ENCODE measurements at regions not wholly inside any gene's neighbourhood (a gene's known extent, or its start where the extent isn't known, plus 50 kb on each side); places are given as distances from the start of the nearest gene placed in this dataset.
A peak's percentile ranks its signal among the peaks of the same experiment; 100 is the strongest.
"Not testable (repeated sequence)": the region's sequence is repeated elsewhere in the genome, so short reads cannot be mapped to it uniquely, and the experiment has no call there.

- H3K27ac ChIP-seq (ENCODE audit: low read depth, low read length), result peak overlapping the region; percentile 38; the same call in 1 of the 2 replicates
- H3K9me3 ChIP-seq (ENCODE audit: control insufficient read depth, insufficient read depth, low read depth, low read length), result no peaks in the 10 kb centered on the region; the same call in 1 of the 2 replicates
- H3K4me1 ChIP-seq (ENCODE audit: control insufficient read depth, insufficient read depth, low read length), result peaks cover 56% of the 10 kb centered on the region
- peaks cover 8% of the 10 kb centered on the region; the same call in 1 of the 2 replicates for H3K27me3 ChIP-seq (ENCODE audit: control insufficient read depth, insufficient read depth, low read length)
- no peaks in the 10 kb centered on the region for H3K36me3 ChIP-seq (ENCODE audit: control insufficient read depth, insufficient read depth, low read length)
- no peak overlapping the region for H3K4me3 ChIP-seq (ENCODE audit: low read depth, low read length)
- H3K9ac ChIP-seq (ENCODE audit: low read length), result peak overlapping the region; percentile 22
Observed at GRCh38 chrX:148290041-148290440, 210.4 kb upstream of the AFF2 start.

- Histone ChIP-seq H3K4me3 (ENCODE audit: low read depth, low read length) (no peak overlapping the region), H3K36me3 (ENCODE audit: control insufficient read depth, insufficient read depth, low read length) (no peaks in the 10 kb centered on the region), H3K9me3 (ENCODE audit: control insufficient read depth, insufficient read depth, low read depth, low read length) (no peaks in the 10 kb centered on the region; the same call in 1 of the 2 replicates), H3K9ac (ENCODE audit: low read length) (no peak overlapping the region), H3K27me3 (ENCODE audit: control insufficient read depth, insufficient read depth, low read length) (0 out of 2 replicates have a peak, but pooled peaks cover 8% of the 10 kb centered on the region), H3K4me1 (ENCODE audit: control insufficient read depth, insufficient read depth, low read length) (peaks cover 48% of the 10 kb centered on the region), H3K27ac (ENCODE audit: low read depth, low read length) (peak overlapping the region; percentile 31; the same call in 1 of the 2 replicates)
Observed at GRCh38 chrX:148290931-148291330, 209.5 kb upstream of the AFF2 start.

GRCh38 chrX:148298737-148299136 lies 201.7 kb upstream of the AFF2 start:
- H3K36me3 ChIP-seq (ENCODE audit: control insufficient read depth, insufficient read depth, low read length), result no peaks in the 10 kb centered on the region
- H3K9me3 ChIP-seq (ENCODE audit: control insufficient read depth, insufficient read depth, low read depth, low read length), result peaks cover 15% of the 10 kb centered on the region
- H3K4me3 ChIP-seq (ENCODE audit: low read depth, low read length), result no peak overlapping the region
- no peak overlapping the region for H3K9ac ChIP-seq (ENCODE audit: low read length)
- H3K27me3 ChIP-seq (ENCODE audit: control insufficient read depth, insufficient read depth, low read length), result no peaks in the 10 kb centered on the region
- H3K27ac ChIP-seq (ENCODE audit: low read depth, low read length), result no peak overlapping the region
- no peaks in the 10 kb centered on the region for H3K4me1 ChIP-seq (ENCODE audit: control insufficient read depth, insufficient read depth, low read length)

GRCh38 chrX:148305214-148305613 lies 195.2 kb upstream of the AFF2 start:
- not testable (repeated sequence) for H3K36me3 ChIP-seq (ENCODE audit: control insufficient read depth, insufficient read depth, low read length); H3K27me3 ChIP-seq (ENCODE audit: control insufficient read depth, insufficient read depth, low read length); H3K27ac ChIP-seq (ENCODE audit: low read depth, low read length); H3K4me3 ChIP-seq (ENCODE audit: low read depth, low read length); H3K9ac ChIP-seq (ENCODE audit: low read length); H3K4me1 ChIP-seq (ENCODE audit: control insufficient read depth, insufficient read depth, low read length)
- peaks cover 12% of the 10 kb centered on the region for H3K9me3 ChIP-seq (ENCODE audit: control insufficient read depth, insufficient read depth, low read depth, low read length)

- Histone ChIP-seq H3K36me3 (ENCODE audit: control insufficient read depth, insufficient read depth, low read length) (no peaks in the 10 kb centered on the region), H3K27ac (ENCODE audit: low read depth, low read length) (no peak overlapping the region), H3K9ac (ENCODE audit: low read length) (no peak overlapping the region), H3K4me3 (ENCODE audit: low read depth, low read length) (no peak overlapping the region), H3K4me1 (ENCODE audit: control insufficient read depth, insufficient read depth, low read length) (no peaks in the 10 kb centered on the region), H3K27me3 (ENCODE audit: control insufficient read depth, insufficient read depth, low read length) (no peaks in the 10 kb centered on the region), H3K9me3 (ENCODE audit: control insufficient read depth, insufficient read depth, low read depth, low read length) (peaks cover 12% of the 10 kb centered on the region)
Observed at GRCh38 chrX:148309413-148309812, 191.0 kb upstream of the AFF2 start.

GRCh38 chrX:148310426-148311165 lies 189.8 kb upstream of the AFF2 start:
- Histone ChIP-seq H3K9me3 (ENCODE audit: control insufficient read depth, insufficient read depth, low read depth, low read length) (peaks cover 6% of the 10 kb centered on the region), H3K4me1 (ENCODE audit: control insufficient read depth, insufficient read depth, low read length) (no peaks in the 10 kb centered on the region), H3K9ac (ENCODE audit: low read length) (no peak overlapping the region), H3K36me3 (ENCODE audit: control insufficient read depth, insufficient read depth, low read length) (no peaks in the 10 kb centered on the region), H3K27me3 (ENCODE audit: control insufficient read depth, insufficient read depth, low read length) (no peaks in the 10 kb centered on the region), H3K4me3 (ENCODE audit: low read depth, low read length) (no peak overlapping the region), H3K27ac (ENCODE audit: low read depth, low read length) (no peak overlapping the region)

- H3K27me3 ChIP-seq (ENCODE audit: control insufficient read depth, insufficient read depth, low read length), result no peaks in the 10 kb centered on the region
- H3K27ac ChIP-seq (ENCODE audit: low read depth, low read length), result no peak overlapping the region
- H3K9me3 ChIP-seq (ENCODE audit: control insufficient read depth, insufficient read depth, low read depth, low read length), result peaks cover 1% of the 10 kb centered on the region; the same call in 1 of the 2 replicates
- no peak overlapping the region for H3K4me3 ChIP-seq (ENCODE audit: low read depth, low read length)
- no peak overlapping the region for H3K9ac ChIP-seq (ENCODE audit: low read length)
- H3K4me1 ChIP-seq (ENCODE audit: control insufficient read depth, insufficient read depth, low read length), result no peaks in the 10 kb centered on the region
- H3K36me3 ChIP-seq (ENCODE audit: control insufficient read depth, insufficient read depth, low read length), result no peaks in the 10 kb centered on the region
Observed at GRCh38 chrX:148311544-148311943, 188.9 kb upstream of the AFF2 start.

- H3K9me3 ChIP-seq (ENCODE audit: control insufficient read depth, insufficient read depth, low read depth, low read length), result no peaks in the 10 kb centered on the region
- H3K27me3 ChIP-seq (ENCODE audit: control insufficient read depth, insufficient read depth, low read length), result no peaks in the 10 kb centered on the region
- no peaks in the 10 kb centered on the region for H3K36me3 ChIP-seq (ENCODE audit: control insufficient read depth, insufficient read depth, low read length)
- H3K4me3 ChIP-seq (ENCODE audit: low read depth, low read length), result no peak overlapping the region
- no peak overlapping the region for H3K27ac ChIP-seq (ENCODE audit: low read depth, low read length)
- H3K4me1 ChIP-seq (ENCODE audit: control insufficient read depth, insufficient read depth, low read length), result no peaks in the 10 kb centered on the region
- H3K9ac ChIP-seq (ENCODE audit: low read length), result no peak overlapping the region
Observed at GRCh38 chrX:148314876-148315275, 185.5 kb upstream of the AFF2 start.

- Histone ChIP-seq H3K27ac (ENCODE audit: low read depth, low read length) (no peak overlapping the region), H3K9me3 (ENCODE audit: control insufficient read depth, insufficient read depth, low read depth, low read length) (no peaks in the 10 kb centered on the region), H3K4me3 (ENCODE audit: low read depth, low read length) (no peak overlapping the region), H3K36me3 (ENCODE audit: control insufficient read depth, insufficient read depth, low read length) (no peaks in the 10 kb centered on the region), H3K4me1 (ENCODE audit: control insufficient read depth, insufficient read depth, low read length) (no peaks in the 10 kb centered on the region), H3K9ac (ENCODE audit: low read length) (no peak overlapping the region), H3K27me3 (ENCODE audit: control insufficient read depth, insufficient read depth, low read length) (no peaks in the 10 kb centered on the region)
Observed at GRCh38 chrX:148316446-148316845, 184.0 kb upstream of the AFF2 start.

- no peaks in the 10 kb centered on the region for H3K4me1 ChIP-seq (ENCODE audit: control insufficient read depth, insufficient read depth, low read length)
- H3K27me3 ChIP-seq (ENCODE audit: control insufficient read depth, insufficient read depth, low read length), result no peaks in the 10 kb centered on the region
- no peak overlapping the region for H3K4me3 ChIP-seq (ENCODE audit: low read depth, low read length)
- no peaks in the 10 kb centered on the region for H3K36me3 ChIP-seq (ENCODE audit: control insufficient read depth, insufficient read depth, low read length)
- H3K9me3 ChIP-seq (ENCODE audit: control insufficient read depth, insufficient read depth, low read depth, low read length), result no peaks in the 10 kb centered on the region
- H3K9ac ChIP-seq (ENCODE audit: low read length), result no peak overlapping the region
- H3K27ac ChIP-seq (ENCODE audit: low read depth, low read length), result no peak overlapping the region
Observed at GRCh38 chrX:148322906-148323305, 177.5 kb upstream of the AFF2 start.

GRCh38 chrX:148333989-148334388 lies 166.4 kb upstream of the AFF2 start:
- Histone ChIP-seq H3K4me1 (ENCODE audit: control insufficient read depth, insufficient read depth, low read length) (no peaks in the 10 kb centered on the region), H3K4me3 (ENCODE audit: low read depth, low read length) (no peak overlapping the region), H3K27ac (ENCODE audit: low read depth, low read length) (no peak overlapping the region), H3K9ac (ENCODE audit: low read length) (no peak overlapping the region), H3K9me3 (ENCODE audit: control insufficient read depth, insufficient read depth, low read depth, low read length) (no peaks in the 10 kb centered on the region), H3K27me3 (ENCODE audit: control insufficient read depth, insufficient read depth, low read length) (no peaks in the 10 kb centered on the region), H3K36me3 (ENCODE audit: control insufficient read depth, insufficient read depth, low read length) (no peaks in the 10 kb centered on the region)

Measured in HUES6 (cell line).